MM.1S (cell line): ENCODE measurements at regions not wholly inside any gene's neighbourhood (a gene's known extent, or its start where the extent isn't known, plus 50 kb on each side); places are given as distances from the start of the nearest gene placed in this dataset.

Source experiments
- DNase-seq: peaks from one replicate; pipeline ENCODE4 v3.0.0-alpha.2; 2015
- H2AFZ ChIP-seq: fragments of 300-600 bp; sonication (generic); 2 replicates; pipeline ENCODE4 v1.6.0; 2016; ENCODE audit warnings: antibody characterized with exemption, low read length
- H3F3A ChIP-seq: fragments of 300-600 bp; sonication (generic); 2 replicates; pipeline ENCODE4 v1.6.1; 2016; ENCODE audit warnings: mild to moderate bottlenecking, antibody characterized with exemption, low read length, moderate library complexity, mixed read lengths; ENCODE audit not compliant: insufficient read depth
- H3K27ac ChIP-seq: fragments of 300-600 bp; sonication (generic); 2 replicates; pipeline ENCODE4 v1.5.1; 2016; ENCODE audit warnings: mild to moderate bottlenecking, low read length
- H3K27me3 ChIP-seq: fragments of 300-600 bp; sonication (generic); replicated peaks from 2 replicates; pipeline ENCODE4 v1.6.0; 2016; ENCODE audit warnings: low read length; ENCODE audit not compliant: insufficient read depth
- H3K36me3 ChIP-seq: fragments of 300-600 bp; sonication (generic); replicated peaks from 2 replicates; pipeline ENCODE4 v1.6.1; 2016; ENCODE audit warnings: mild to moderate bottlenecking, low read length, mixed read lengths; ENCODE audit not compliant: insufficient read depth
- H3K4me1 ChIP-seq: fragments of 300-600 bp; sonication (generic); 2 replicates; pipeline ENCODE4 v1.6.1; 2016; ENCODE audit warnings: low read length, mixed read lengths
- H3K4me2 ChIP-seq: fragments of 300-600 bp; sonication (generic); 2 replicates; pipeline ENCODE4 v1.6.0; 2016; ENCODE audit warnings: low read depth, low read length
- H3K4me3 ChIP-seq: fragments of 300-600 bp; sonication (generic); 2 replicates; pipeline ENCODE4 v1.5.1; 2016; ENCODE audit warnings: low read length, mixed read lengths
- H3K79me2 ChIP-seq: fragments of 300-600 bp; sonication (generic); 2 replicates; pipeline ENCODE4 v1.6.1; 2016; ENCODE audit warnings: mixed run types, low read length, mixed read lengths
- H3K9ac ChIP-seq: fragments of 300-600 bp; sonication (generic); 2 replicates; pipeline ENCODE4 v1.6.1; 2016; ENCODE audit warnings: low read length, mixed read lengths
- H3K9me2 ChIP-seq: fragments of 300-600 bp; sonication (generic); replicated peaks from 2 replicates; pipeline ENCODE4 v1.6.1; 2016; ENCODE audit warnings: mild to moderate bottlenecking, low read length, mixed read lengths; ENCODE audit not compliant: insufficient read depth
- H3K9me3 ChIP-seq: fragments of 300-600 bp; sonication (generic); replicated peaks from 2 replicates; pipeline ENCODE4 v1.6.1; 2016; ENCODE audit warnings: mild to moderate bottlenecking, low read length, mixed read lengths; ENCODE audit not compliant: insufficient read depth
- H4K20me1 ChIP-seq: fragments of 300-600 bp; sonication (generic); 2 replicates; pipeline ENCODE4 v1.6.1; 2016; ENCODE audit warnings: mild to moderate bottlenecking, low read length, moderate library complexity, mixed read lengths; ENCODE audit not compliant: insufficient read depth
- CTCF ChIP-seq: fragments of 300-600 bp; sonication (generic); IDR thresholded peaks from 2 replicates; pipeline ENCODE4 v1.5.1; 2016; ENCODE audit warnings: antibody characterized with exemption, low read length, mixed read lengths
- EZH2 ChIP-seq: fragments of 300-600 bp; sonication (generic); optimal IDR thresholded peaks from 2 replicates; pipeline ENCODE3; 2017; ENCODE audit warnings: low read depth, mild to moderate bottlenecking, antibody characterized with exemption, low read length, mixed read lengths
- EZH2phosphoT487 ChIP-seq: fragments of 300-600 bp; sonication (generic); IDR thresholded peaks from 2 replicates; pipeline ENCODE4 v1.6.1; 2018; ENCODE audit warnings: antibody characterized with exemption, low read length

- TF ChIP-seq CTCF (no peak), EZH2phosphoT487 (no peak), EZH2 (no peak)
- peaks cover 91% of the 10 kb centered on the region for H3K27me3 ChIP-seq
- H2AFZ ChIP-seq, result no peak overlapping the region
- H3K4me1 ChIP-seq, result no peaks in the 10 kb centered on the region
- no peak overlapping the region for H3K9ac ChIP-seq
- H3K9me3 ChIP-seq, result no peaks in the 10 kb centered on the region
- H3K4me3 ChIP-seq, result no peak overlapping the region
- H4K20me1 ChIP-seq, result no peaks in the 10 kb centered on the region
- H3K36me3 ChIP-seq, result no peaks in the 10 kb centered on the region
- no peak for DNase-seq
- H3K27ac ChIP-seq, result no peak overlapping the region
- H3F3A ChIP-seq, result no peaks in the 10 kb centered on the region
- H3K79me2 ChIP-seq, result no peaks in the 10 kb centered on the region
- no peaks in the 10 kb centered on the region for H3K9me2 ChIP-seq
- no peak overlapping the region for H3K4me2 ChIP-seq
Measured at GRCh38 chr1:30386156-30386926, 337.0 kb downstream of the MATN1 start.

- H4K20me1 ChIP-seq, result no peaks in the 10 kb centered on the region
- H3K27me3 ChIP-seq, result peaks cover 91% of the 10 kb centered on the region
- no peaks in the 10 kb centered on the region for H3K79me2 ChIP-seq
- TF ChIP-seq EZH2phosphoT487 (no peak), CTCF (no peak), EZH2 (no peak)
- H3K4me3 ChIP-seq, result no peak overlapping the region
- no peaks in the 10 kb centered on the region for H3K4me1 ChIP-seq
- no peaks in the 10 kb centered on the region for H3K36me3 ChIP-seq
- no peak overlapping the region for H3K27ac ChIP-seq
- no peak overlapping the region for H2AFZ ChIP-seq
- no peaks in the 10 kb centered on the region for H3F3A ChIP-seq
- no peak for DNase-seq
- no peak overlapping the region for H3K4me2 ChIP-seq
- H3K9ac ChIP-seq, result no peak overlapping the region
- H3K9me2 ChIP-seq, result no peaks in the 10 kb centered on the region
- H3K9me3 ChIP-seq, result no peaks in the 10 kb centered on the region
Measured at GRCh38 chr1:30385246-30385995, 338.0 kb downstream of the MATN1 start.

- no peak for DNase-seq
- Histone ChIP-seq H3F3A (no peaks in the 10 kb centered on the region), H3K27ac (no peak overlapping the region), H3K27me3 (peaks cover 91% of the 10 kb centered on the region), H3K9me2 (no peaks in the 10 kb centered on the region), H3K4me2 (no peak overlapping the region), H3K36me3 (no peaks in the 10 kb centered on the region), H3K9ac (no peak overlapping the region), H2AFZ (no peak overlapping the region), H4K20me1 (no peaks in the 10 kb centered on the region), H3K79me2 (no peaks in the 10 kb centered on the region), H3K4me1 (no peaks in the 10 kb centered on the region), H3K9me3 (no peaks in the 10 kb centered on the region), H3K4me3 (no peak overlapping the region)
- TF ChIP-seq EZH2, result no peak
- no peak for TF ChIP-seq CTCF
- no peak for TF ChIP-seq EZH2phosphoT487
Measured at GRCh38 chr1:30384286-30385245, 338.8 kb downstream of the MATN1 start.
